HG03135 (cell line): ENCODE measurements at regions not wholly inside any gene's neighbourhood (a gene's known extent, or its start where the extent isn't known, plus 50 kb on each side); places are given as distances from the start of the nearest gene placed in this dataset.
"Not testable (repeated sequence)": the region's sequence is repeated elsewhere in the genome, so short reads cannot be mapped to it uniquely, and the experiment has no call there.

Experiments used
- ATAC-seq: cut with Tn5 transposase; IDR thresholded peaks from one replicate; pipeline ENCODE4 v1.9.1; 2021; ENCODE audit warnings: mild to moderate bottlenecking, moderate library complexity; ENCODE audit not compliant: unreplicated experiment

GRCh38 chr11:88061111-88061510 lies 114.1 kb downstream of the RAB38 start:
- ATAC-seq, result no peak

- ATAC-seq, result no peak
These were observed 115.9 kb downstream of the RAB38 start for GRCh38 chr11:88059326-88059725.

DNA sequence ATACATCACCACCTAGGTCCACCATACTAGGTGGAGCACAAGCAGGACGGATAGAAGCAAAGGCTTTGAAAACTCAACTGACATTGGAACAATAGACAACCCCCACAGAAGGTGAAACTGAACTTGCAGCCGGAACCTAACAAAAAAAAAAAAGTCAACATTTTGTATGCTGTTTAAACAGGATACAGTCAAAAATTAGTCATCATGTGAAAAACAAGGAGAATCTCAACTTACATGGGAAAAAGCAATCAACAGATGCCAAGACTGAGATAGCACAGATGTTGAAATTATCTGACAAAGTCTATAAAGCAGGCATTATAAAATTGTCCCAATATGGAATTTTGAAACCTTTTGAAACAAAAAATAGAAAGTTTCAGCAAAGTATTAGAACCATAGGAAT lies 123.8 kb downstream of the RAB38 start:
- no peak for ATAC-seq

- no peak for ATAC-seq
These were observed 125.0 kb downstream of the RAB38 start for GRCh38 chr11:88050247-88050646.

- ATAC-seq, result not testable (repeated sequence)
These were observed 130.0 kb downstream of the RAB38 start for GRCh38 chr11:88045288-88045687.

- ATAC-seq, result not testable (repeated sequence)
These were observed 130.6 kb downstream of the RAB38 start for GRCh38 chr11:88044658-88045057.

GRCh38 chr11:88043149-88043548 lies 132.1 kb downstream of the RAB38 start:
- ATAC-seq, result no peak

DNA sequence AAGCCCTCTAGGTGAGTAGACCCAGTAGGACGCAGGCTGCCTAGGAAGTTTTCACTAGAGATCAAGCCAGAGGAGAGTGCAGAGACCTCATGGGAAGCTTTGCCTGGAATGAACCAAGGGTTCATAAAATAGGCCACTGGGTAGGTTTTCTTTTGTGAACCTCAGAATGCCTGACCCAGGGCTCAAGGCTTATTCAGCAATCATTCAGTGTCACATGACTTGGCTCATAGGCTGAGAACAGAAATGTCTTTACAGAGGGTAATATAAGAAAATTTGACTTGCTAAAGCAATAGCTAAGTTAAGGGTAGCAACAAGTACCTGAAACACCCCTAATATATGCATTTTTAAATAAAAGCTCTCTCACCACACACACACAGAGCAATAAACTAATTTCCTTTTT lies 132.6 kb downstream of the RAB38 start:
- ATAC-seq, result no peak

DNA sequence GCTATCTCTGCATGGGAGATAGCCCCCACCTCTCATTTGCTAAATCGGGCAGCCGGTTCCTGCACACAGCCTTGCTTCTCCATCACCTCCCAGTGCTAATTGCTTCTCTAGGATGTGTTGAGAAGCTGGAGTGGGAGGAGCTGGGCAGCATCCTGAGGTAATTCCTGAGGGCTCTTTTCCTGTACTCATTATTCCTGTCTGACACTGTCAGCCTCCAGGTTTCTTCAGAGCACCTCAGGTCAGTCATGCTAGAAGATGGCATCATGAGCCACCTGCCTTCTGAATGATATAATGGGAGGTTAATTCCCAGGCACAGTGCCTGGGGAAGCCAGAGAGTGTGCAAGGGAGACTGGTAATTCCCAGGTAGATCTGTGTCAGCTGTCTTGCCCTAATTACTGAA lies 133.0 kb downstream of the RAB38 start:
- ATAC-seq, result no peak

DNA sequence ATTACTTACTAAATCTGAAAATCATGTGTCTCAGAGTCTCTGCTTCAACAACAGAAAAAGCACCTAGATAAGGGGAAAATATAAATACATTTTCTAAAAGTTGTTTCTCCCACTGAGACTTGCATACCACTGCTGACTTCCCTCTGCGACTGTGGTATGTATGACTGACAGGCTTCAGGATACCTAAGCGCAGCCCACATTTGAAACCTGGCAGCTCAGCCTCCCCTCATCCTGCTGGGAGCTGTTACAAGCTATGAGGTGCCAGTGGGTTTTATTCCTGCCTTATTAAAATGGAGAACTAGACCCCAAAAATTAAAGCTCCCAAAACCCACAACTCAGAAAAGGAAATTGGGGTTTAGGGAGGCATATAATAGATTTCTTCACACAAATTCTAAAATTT lies 133.6 kb downstream of the RAB38 start:
- no peak for ATAC-seq

- ATAC-seq, result no peak
These were observed 135.1 kb downstream of the RAB38 start for GRCh38 chr11:88040148-88040496.

DNA sequence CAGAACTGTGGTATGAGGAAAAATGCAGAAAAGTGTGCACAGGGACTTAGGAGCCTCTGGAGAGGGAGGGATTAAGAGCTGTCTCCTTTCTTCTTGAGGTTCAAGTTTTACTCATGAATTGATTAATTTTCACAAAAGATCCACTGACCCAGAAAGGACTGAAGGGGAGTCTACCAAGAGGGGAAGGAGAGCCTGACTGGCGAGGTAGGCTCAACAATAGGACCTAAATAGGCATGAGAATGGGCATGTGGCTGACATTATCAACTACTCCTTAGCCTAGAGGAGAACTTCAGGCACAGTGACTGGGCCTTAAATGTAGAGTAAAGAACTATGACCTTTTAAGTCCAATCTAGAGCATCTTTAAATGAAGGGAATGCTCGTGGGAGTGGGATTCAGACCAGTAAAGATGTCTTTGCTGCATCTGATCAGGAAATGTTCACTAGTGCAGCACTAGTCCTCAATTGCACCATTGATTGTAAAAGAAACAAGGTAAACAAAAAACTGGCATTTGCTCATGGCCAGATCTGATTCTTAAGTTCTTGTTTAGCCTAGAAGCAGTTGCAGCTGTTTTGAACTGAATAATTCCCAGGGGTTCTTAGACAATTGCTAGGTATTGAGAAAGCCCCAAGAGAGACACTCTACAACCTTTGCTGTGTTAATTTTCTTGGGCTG lies 135.6 kb downstream of the RAB38 start:
- no peak for ATAC-seq

- ATAC-seq, result no peak
These were observed 137.2 kb downstream of the RAB38 start for GRCh38 chr11:88038063-88038462.

DNA sequence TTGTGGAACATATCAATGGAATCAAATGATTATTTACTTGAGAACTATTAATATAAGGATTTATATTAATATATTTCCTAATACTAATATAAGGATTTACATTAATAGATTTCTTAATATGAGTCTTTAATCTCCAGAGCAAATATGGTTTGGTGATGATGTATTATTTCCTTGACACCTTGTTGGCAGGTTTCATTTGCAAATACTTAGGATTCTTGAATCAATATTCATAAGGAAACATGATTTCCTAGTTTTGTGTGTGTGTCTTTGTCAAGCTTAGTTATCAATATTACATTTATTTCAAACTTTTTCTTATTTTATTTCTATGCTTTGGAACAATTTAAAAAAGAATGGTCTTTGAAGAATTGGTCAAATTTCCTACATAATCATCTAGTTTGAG lies 138.5 kb downstream of the RAB38 start:
- no peak for ATAC-seq

GRCh38 chr11:88035271-88035670 lies 140.0 kb downstream of the RAB38 start:
- no peak for ATAC-seq

DNA sequence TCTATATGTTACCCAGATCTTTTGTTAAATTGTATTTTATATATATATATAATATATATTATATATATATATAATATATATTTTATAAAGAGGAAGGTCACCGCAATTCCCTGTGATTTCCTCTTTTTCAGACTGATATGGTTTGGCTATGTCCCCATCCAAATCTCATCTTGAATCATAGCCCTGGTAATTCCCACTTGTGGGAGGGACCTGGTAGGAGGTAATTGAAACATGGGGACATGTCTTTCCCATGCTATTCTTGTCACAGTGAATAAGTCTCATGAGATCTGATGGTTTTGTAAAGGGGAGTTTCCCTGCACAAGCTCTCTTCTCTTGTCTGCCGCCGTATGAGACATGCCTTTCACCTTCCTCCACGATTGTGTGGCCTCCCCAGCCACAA lies 157.6 kb downstream of the RAB38 start:
- ATAC-seq, result no peak

DNA sequence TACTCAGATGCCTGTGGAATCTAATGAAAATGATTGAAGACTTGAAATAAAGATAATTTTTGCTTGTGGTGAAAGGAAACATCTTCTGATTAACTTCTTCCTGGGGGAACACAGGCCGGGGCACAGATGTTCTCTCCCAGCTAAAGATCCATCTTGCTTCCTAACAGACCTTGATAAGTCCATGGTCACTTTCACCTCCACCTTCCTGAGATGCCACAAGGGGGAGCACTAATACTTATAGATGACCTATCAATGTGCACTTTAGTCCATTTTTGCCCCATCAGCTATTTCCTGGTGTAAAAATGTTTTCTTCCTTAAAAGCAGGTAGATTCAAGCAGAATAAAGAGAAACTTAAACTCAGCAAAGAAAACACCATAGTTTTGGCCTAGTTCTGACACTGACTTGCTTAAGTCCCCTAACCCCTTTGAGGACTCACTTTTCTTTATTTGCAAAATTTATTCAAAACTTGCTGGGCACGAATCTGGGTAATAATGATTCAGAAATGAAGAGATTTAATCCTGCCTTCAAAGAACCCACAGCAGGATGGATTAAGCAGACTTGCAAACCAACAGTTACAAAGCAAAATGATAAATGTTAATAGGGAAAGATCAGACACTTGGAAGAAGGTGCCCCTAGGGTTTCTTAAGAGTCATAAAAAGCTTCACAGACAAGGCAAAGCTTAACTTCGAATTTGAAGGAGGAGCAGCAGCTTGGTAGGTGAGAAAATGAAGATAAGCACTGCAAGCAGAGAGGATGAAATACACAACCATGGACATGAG lies 158.7 kb downstream of the RAB38 start:
- no peak for ATAC-seq

DNA sequence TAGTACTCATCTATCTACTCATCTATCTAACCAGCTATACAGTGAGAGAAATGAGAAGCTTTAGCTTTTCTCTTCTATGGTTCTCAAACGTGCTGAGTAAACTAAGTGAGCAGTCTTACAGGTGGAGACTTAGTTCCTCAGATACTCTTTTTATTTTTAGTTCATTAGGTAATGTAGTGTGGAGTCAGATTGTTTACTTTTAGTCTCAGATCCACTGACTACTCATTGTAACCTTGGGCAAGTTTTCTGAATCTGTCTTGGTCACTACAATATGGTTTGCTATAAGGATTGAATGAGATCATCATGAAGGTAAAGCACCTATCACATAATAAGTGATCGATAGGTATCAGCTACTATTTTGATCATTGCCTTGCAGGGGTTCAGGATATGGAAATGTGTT lies 160.1 kb downstream of the RAB38 start:
- ATAC-seq, result no peak

GRCh38 chr11:88013508-88014065 lies 161.7 kb downstream of the RAB38 start:
- no peak for ATAC-seq

DNA sequence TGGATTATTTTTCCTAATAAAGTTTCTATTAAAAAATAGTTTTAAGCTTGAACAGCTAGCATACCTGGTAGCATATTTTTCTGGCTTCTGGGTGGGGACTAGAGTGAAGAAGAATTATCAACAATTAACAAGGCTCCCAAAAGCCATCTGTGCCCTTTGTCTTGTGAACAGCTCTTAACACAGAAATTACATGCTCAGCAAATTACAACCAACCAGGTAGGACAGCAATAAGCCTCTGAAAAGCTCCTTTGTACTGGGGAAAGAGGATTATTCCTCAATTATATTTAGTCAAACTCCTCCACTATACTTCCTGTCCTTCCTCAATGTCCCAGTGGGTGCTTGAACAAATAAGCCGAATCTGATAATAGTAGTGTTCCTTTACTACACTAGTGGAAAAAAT lies 162.8 kb downstream of the RAB38 start:
- ATAC-seq, result no peak

DNA sequence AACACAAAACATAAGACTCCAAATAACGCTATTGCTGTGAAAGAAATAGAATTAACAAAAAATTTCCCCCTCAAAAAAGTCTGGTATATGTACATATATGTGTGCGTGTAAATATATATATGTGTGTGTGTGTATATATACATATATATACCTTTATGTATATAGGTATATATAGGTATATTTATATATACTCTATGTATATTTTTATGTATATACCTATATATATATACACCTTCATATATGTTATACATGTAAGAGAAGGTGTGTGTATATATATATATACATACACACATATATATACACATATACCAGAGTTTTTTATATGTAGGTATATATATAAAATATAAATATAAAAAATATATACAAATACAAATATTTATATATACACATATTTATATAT lies 199.2 kb downstream of the RAB38 start:
- no peak for ATAC-seq

GRCh38 chr11:87974797-87975196 lies 200.4 kb downstream of the RAB38 start:
- ATAC-seq, result no peak
